ENCODE measurements at regions not wholly inside any gene's neighbourhood (a gene's known extent, or its start where the extent isn't known, plus 50 kb on each side); places are given as distances from the start of the nearest gene placed in this dataset.

GRCh38 chr16:26981266-26981938, 85.3 kb upstream of the C16orf82 start:
- FAIRE-seq (peak; percentile 13), DNase-seq (ENCODE audit: low read depth) (no peak)
- TF ChIP-seq CTCF (IDR thresholded peaks at IDR 0.05; ENCODE audit: insufficient read depth, low read length, severe bottlenecking): no peak
- H3K4me3 ChIP-seq (ENCODE audit: low read depth, low read length): no peak overlapping the region
- H3K27me3 ChIP-seq (ENCODE audit: control insufficient read depth, insufficient read depth, low read length): no peaks in the 10 kb centered on the region
- no peaks in the 10 kb centered on the region for H3K36me3 ChIP-seq (ENCODE audit: control insufficient read depth, insufficient read depth, low read length)

DNA sequence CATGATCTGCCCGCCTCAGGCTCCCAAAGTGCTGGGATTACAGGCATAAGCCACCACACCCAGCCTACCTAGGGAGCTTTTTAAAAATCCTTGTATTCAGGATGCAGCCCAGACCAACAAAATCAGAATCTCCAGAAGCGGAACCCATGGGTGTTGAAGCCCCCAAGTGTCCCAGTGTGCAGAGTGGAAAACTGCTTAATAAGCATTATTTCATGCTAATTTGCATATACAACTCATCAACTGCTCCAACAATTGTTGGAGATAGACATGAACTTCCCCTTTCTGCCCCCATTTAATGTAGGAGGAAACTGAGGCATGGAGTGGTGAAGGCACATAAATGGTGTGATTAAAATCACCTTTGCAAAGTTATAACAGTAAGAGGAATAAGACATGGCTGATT, 84.3 kb upstream of the C16orf82 start:
- FAIRE-seq (no peak), DNase-seq (ENCODE audit: low read depth) (no peak)
- no peaks in the 10 kb centered on the region for H3K27me3 ChIP-seq (ENCODE audit: control insufficient read depth, insufficient read depth, low read length)
- no peaks in the 10 kb centered on the region for H3K36me3 ChIP-seq (ENCODE audit: control insufficient read depth, insufficient read depth, low read length)
- TF ChIP-seq CTCF (IDR thresholded peaks at IDR 0.05; ENCODE audit: insufficient read depth, low read length, severe bottlenecking): no peak
- no peak overlapping the region for H3K4me3 ChIP-seq (ENCODE audit: low read depth, low read length)

DNA sequence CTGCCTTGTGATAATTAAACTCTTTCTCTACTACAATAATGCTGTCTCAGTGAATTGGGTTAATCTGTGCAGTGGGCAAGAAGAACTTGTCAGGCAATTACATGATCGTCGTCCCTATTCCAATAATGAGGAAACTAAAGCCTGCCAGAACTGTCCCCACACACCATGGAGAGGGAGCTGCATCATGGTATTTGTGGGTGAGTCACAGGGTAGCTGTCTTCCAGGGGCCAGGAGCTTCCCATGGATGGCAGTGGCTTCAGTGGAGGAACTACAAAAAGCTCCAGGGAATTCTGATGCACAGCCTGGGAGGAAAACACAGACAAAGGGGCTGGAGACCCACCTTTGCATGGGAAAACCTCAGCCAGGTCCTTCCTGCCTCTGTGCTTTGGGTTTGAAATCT, 83.3 kb upstream of the C16orf82 start:
- no peaks in the 10 kb centered on the region for H3K27me3 ChIP-seq (ENCODE audit: control insufficient read depth, insufficient read depth, low read length)
- DNase-seq (ENCODE audit: low read depth) (no peak), FAIRE-seq (no peak)
- TF ChIP-seq CTCF (IDR thresholded peaks at IDR 0.05; ENCODE audit: insufficient read depth, low read length, severe bottlenecking): no peak
- H3K4me3 ChIP-seq (ENCODE audit: low read depth, low read length): no peak overlapping the region
- no peaks in the 10 kb centered on the region for H3K36me3 ChIP-seq (ENCODE audit: control insufficient read depth, insufficient read depth, low read length)

- Histone ChIP-seq H3K4me3 (ENCODE audit: low read depth, low read length) (no peak overlapping the region), H3K36me3 (ENCODE audit: control insufficient read depth, insufficient read depth, low read length) (no peaks in the 10 kb centered on the region), H3K27me3 (ENCODE audit: control insufficient read depth, insufficient read depth, low read length) (no peaks in the 10 kb centered on the region)
- no peak for TF ChIP-seq CTCF (IDR thresholded peaks at IDR 0.05; ENCODE audit: insufficient read depth, low read length, severe bottlenecking)
- FAIRE-seq (no peak), DNase-seq (ENCODE audit: low read depth) (no peak)
Observed at GRCh38 chr16:26985100-26986065, 81.3 kb upstream of the C16orf82 start.

GRCh38 chr16:26987597-26988010, 79.1 kb upstream of the C16orf82 start:
- DNase-seq (ENCODE audit: low read depth) (no peak), FAIRE-seq (no peak)
- H3K4me3 ChIP-seq (ENCODE audit: low read depth, low read length): no peak overlapping the region
- no peaks in the 10 kb centered on the region for H3K36me3 ChIP-seq (ENCODE audit: control insufficient read depth, insufficient read depth, low read length)
- H3K27me3 ChIP-seq (ENCODE audit: control insufficient read depth, insufficient read depth, low read length): no peaks in the 10 kb centered on the region
- TF ChIP-seq CTCF (IDR thresholded peaks at IDR 0.05; ENCODE audit: insufficient read depth, low read length, severe bottlenecking): no peak

Data from bronchial epithelial cell (primary cell).